DMS153 treated with DMSO at 0.1 percent for 48 hours (cell line): ENCODE measurements at regions not wholly inside any gene's neighbourhood (a gene's known extent, or its start where the extent isn't known, plus 50 kb on each side); places are given as distances from the start of the nearest gene placed in this dataset.

ENCODE experiments used
- DNase-seq: peaks from one replicate; lab custom pipeline; 2025; ENCODE audit not compliant: unreplicated experiment; lab: John Stamatoyannopoulos, UW

GRCh38 chr14:76551906-76552305 is 176.0 kb downstream of the ESRRB start:
- no peak for DNase-seq

GRCh38 chr14:76564471-76565422 is 188.8 kb downstream of the ESRRB start:
- DNase-seq: no peak

- DNase-seq: no peak
Measured at GRCh38 chr14:76566439-76566838, 190.5 kb downstream of the ESRRB start.

- no peak for DNase-seq
Measured at GRCh38 chr14:76574416-76575095, 186.7 kb upstream of the VASH1 start.

- no peak for DNase-seq
Measured at GRCh38 chr14:76575108-76575507, 186.2 kb upstream of the VASH1 start.

- DNase-seq: peak; percentile 67
Measured at GRCh38 chr14:76576047-76576741, 185.1 kb upstream of the VASH1 start.

GRCh38 chr14:76577090-76577489 is 184.2 kb upstream of the VASH1 start:
- no peak for DNase-seq

GRCh38 chr14:76577837-76578236 is 183.4 kb upstream of the VASH1 start:
- DNase-seq: no peak

GRCh38 chr14:76580399-76580798 is 180.9 kb upstream of the VASH1 start:
- DNase-seq: no peak

- DNase-seq: no peak
Measured at GRCh38 chr14:76580967-76581366, 180.3 kb upstream of the VASH1 start.

GRCh38 chr14:76581592-76581991 is 179.7 kb upstream of the VASH1 start:
- no peak for DNase-seq

- no peak for DNase-seq
Measured at GRCh38 chr14:76582447-76582846, 178.8 kb upstream of the VASH1 start.

GRCh38 chr14:76583174-76583573 is 178.1 kb upstream of the VASH1 start:
- DNase-seq: no peak

GRCh38 chr14:76583805-76584204 is 177.5 kb upstream of the VASH1 start:
- DNase-seq: no peak

- no peak for DNase-seq
Measured at GRCh38 chr14:76584271-76584702, 177.0 kb upstream of the VASH1 start.

GRCh38 chr14:76585616-76586015 is 175.7 kb upstream of the VASH1 start:
- DNase-seq: no peak

- DNase-seq: no peak
Measured at GRCh38 chr14:76589246-76589645, 172.0 kb upstream of the VASH1 start.

- no peak for DNase-seq
Measured at GRCh38 chr14:76591266-76591665, 170.0 kb upstream of the VASH1 start.

- no peak for DNase-seq
Measured at GRCh38 chr14:76595266-76595665, 166.0 kb upstream of the VASH1 start.

GRCh38 chr14:76597387-76597786 is 163.9 kb upstream of the VASH1 start:
- DNase-seq: no peak

- DNase-seq: no peak
Measured at GRCh38 chr14:76599141-76599540, 162.1 kb upstream of the VASH1 start.
